ENCODE measurements at regions not wholly inside any gene's neighbourhood (a gene's known extent, or its start where the extent isn't known, plus 50 kb on each side); places are given as distances from the start of the nearest gene placed in this dataset.

DNA sequence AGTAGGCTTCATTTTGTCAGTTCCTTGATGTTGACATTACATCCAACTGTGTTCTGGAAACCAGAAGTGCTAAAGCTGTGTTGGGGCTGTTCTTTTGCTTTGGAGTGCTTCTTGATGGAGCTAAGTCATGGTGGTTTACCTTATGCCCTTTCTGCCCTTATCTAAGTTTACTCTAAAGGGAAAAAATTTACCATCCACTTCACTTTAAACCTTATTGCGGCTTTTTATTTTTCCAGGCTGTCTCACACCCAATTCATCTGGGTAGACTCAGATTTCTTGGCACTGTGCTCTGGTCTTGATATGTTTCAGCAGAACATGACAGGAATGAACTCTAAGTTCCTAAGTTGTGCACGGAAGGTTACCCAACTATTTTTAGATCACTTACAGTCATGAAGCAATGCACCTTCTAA is 104.7 kb upstream of the TTC29 start:
- no peak overlapping the region for H3K4me3 ChIP-seq
- H4K20me1 ChIP-seq = no peaks in the 10 kb centered on the region
- H3K4me2 ChIP-seq = no peak overlapping the region
- no peaks in the 10 kb centered on the region for H3K4me1 ChIP-seq
- no peaks in the 10 kb centered on the region for H3K27me3 ChIP-seq
- H3K36me3 ChIP-seq = no peaks in the 10 kb centered on the region
- no peaks in the 10 kb centered on the region for H3K9me3 ChIP-seq
- no peak for TF ChIP-seq Cebpa-rat (IDR thresholded peaks at IDR 0.05)
- no peak overlapping the region for H3K9ac ChIP-seq
- no peak overlapping the region for H3K27ac ChIP-seq

DNA sequence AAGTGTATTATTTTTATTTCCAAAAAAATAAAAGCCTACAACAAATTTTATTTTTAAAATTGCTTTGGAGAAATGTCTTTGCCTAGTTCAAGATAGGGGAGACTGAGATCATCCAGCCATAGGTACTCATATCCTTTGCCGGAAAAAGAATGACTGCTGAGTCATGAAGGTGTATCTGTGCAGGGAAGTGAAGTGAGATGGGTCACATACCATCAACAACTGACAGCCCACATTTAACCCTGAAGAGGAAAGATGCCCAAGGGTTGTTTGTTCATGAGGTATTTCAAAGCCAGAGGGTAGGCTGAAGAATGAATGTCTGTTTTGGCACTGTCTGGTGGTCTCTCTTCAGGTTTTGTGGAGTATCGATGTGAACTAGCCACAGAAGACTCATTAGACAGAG is 106.7 kb upstream of the TTC29 start:
- Histone ChIP-seq H3K27ac (no peak overlapping the region), H3K4me1 (no peaks in the 10 kb centered on the region), H3K4me3 (no peak overlapping the region), H3K4me2 (no peak overlapping the region), H4K20me1 (no peaks in the 10 kb centered on the region), H3K9ac (no peak overlapping the region), H3K36me3 (no peaks in the 10 kb centered on the region), H3K27me3 (no peaks in the 10 kb centered on the region), H3K9me3 (no peaks in the 10 kb centered on the region)
- TF ChIP-seq Cebpa-rat (IDR thresholded peaks at IDR 0.05) = no peak

DNA sequence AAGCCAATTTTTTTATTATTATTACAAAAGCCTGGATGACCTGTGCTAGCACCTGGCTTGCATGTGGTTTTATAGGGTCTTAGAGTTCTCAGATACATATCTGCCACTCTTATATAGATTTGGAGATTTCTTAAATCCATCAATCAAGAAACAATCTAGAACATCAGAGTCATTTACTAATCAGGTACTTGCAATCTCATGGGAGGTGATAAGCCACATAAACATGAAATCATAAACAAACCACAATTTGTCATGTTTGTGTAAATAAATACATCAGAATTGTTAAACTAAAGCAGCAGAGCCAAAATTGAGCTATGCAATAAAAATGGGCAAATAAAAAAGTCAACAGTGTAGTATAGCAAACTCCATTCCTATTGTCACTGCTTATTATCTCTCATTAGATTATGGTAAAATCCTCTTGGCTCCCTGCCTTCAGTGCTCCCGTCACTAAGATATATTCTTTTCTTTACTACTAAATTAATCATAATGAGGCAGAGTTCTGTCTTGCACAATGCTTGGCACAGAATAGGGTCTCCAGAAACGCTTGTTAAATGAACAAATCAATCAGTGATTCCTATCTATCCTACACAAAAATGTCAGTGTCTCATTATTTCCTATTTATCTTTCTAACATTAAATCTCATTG is 108.7 kb upstream of the TTC29 start:
- H3K36me3 ChIP-seq = no peaks in the 10 kb centered on the region
- no peaks in the 10 kb centered on the region for H3K9me3 ChIP-seq
- H3K27me3 ChIP-seq = no peaks in the 10 kb centered on the region
- no peak overlapping the region for H3K4me3 ChIP-seq
- H3K9ac ChIP-seq = no peak overlapping the region
- no peak overlapping the region for H3K4me2 ChIP-seq
- no peak overlapping the region for H3K27ac ChIP-seq
- TF ChIP-seq Cebpa-rat (IDR thresholded peaks at IDR 0.05) = no peak
- no peaks in the 10 kb centered on the region for H4K20me1 ChIP-seq
- no peaks in the 10 kb centered on the region for H3K4me1 ChIP-seq

DNA sequence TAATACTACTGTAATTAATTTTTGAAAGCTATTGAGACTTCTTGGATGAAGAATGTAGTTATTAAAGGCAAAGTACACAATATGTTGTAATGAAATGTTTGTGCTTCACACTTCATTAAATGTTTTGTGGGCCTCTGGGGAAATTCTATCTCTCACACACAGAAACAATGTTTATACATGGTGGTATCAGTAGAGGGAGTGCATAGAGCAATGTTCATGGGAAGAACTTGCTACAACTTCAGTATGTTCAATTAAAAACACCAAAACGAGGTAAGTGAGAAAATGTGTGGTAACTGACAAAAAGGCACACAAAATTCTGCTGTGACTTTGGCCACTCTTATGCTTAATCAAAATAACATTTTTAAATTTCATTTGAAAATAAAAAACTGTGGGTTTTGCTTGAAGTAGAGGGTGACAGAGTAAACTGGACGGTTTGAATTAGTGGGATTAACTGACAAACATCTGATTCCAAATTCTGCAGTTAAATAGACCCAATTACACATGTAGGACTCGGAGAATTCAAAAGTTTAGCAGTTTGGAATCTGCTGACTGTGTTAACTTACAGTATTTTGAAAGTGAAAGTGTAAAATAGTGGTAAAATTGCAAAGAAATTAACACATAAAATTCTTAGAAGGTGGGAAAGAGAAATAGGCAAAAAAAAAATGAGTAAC is 111.4 kb upstream of the TTC29 start:
- Histone ChIP-seq H3K4me1 (no peaks in the 10 kb centered on the region), H3K36me3 (no peaks in the 10 kb centered on the region), H3K27ac (0 out of 2 replicates have a peak overlapping the region, but pooled peaks have one; percentile 54), H3K9ac (no peak overlapping the region), H3K27me3 (no peaks in the 10 kb centered on the region), H4K20me1 (no peaks in the 10 kb centered on the region), H3K4me2 (peak overlapping the region; percentile 61), H3K4me3 (peak overlapping the region; percentile 17), H3K9me3 (no peaks in the 10 kb centered on the region)
- TF ChIP-seq Cebpa-rat (IDR thresholded peaks at IDR 0.05) = no peak

DNA sequence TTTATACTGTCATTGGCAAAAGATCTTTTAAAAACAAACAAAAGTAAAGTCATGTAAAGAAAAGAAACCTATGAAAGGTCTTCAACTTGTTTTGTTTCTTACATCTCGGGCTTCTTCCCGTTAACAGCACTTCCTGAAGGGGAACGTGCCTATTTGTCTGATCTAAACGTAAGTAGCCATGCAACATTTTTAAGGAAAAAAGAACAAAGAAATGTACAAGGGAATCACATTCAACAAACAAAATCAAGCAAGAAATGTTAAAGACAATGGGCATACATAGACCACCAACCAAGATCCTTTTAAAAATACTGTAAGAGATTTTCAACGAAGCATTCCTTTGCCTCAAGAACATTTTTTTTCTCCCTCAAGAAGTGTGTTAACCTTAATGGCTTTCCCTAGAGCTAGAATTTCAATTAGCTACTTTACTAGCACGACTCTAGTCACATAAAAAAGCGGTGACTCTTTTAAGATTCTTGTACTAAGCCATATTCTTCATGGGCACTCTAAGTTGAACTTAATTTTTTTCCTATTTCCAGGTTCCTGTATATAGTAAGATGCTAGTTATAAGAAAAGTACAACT is 112.0 kb upstream of the TTC29 start:
- no peak for TF ChIP-seq Cebpa-rat (IDR thresholded peaks at IDR 0.05)
- Histone ChIP-seq H3K36me3 (no peaks in the 10 kb centered on the region), H3K27ac (0 out of 2 replicates have a peak overlapping the region, but pooled peaks have one; percentile 54), H4K20me1 (no peaks in the 10 kb centered on the region), H3K4me3 (peak overlapping the region; percentile 17), H3K4me1 (no peaks in the 10 kb centered on the region), H3K9me3 (no peaks in the 10 kb centered on the region), H3K27me3 (no peaks in the 10 kb centered on the region), H3K9ac (no peak overlapping the region), H3K4me2 (peak overlapping the region; percentile 61)

DNA sequence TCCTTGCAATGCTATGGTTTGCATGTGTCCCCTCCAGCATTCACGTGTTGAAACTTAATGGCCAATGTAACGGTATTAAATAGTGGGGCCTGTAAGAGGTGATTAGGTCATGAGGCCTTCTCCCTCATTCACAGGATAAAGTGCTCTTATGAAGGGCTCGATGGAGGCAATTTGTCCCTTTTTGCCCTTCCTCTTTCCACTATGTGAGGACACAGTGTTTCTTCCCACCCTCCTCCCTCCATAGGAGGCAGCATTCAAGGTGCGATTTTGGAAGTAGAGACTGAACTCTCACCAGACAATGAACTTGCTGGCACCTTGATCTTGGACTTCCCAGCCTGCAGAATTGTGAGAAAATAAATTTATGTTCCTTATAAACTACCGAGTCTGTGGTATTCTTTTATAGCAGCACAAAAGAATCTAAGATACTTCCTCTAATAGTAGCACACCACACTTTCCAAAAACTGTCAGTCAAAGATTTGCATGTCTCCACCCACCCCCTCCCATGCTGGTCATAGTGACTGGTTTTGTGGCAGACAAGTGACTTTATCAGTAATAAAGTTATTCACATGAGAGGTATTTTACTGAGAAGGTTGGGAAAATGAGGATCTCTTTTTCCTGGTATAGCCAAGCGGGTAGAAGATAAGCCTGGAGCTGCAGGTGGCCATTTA is 113.5 kb upstream of the TTC29 start:
- H3K27ac ChIP-seq = no peak overlapping the region

DNA sequence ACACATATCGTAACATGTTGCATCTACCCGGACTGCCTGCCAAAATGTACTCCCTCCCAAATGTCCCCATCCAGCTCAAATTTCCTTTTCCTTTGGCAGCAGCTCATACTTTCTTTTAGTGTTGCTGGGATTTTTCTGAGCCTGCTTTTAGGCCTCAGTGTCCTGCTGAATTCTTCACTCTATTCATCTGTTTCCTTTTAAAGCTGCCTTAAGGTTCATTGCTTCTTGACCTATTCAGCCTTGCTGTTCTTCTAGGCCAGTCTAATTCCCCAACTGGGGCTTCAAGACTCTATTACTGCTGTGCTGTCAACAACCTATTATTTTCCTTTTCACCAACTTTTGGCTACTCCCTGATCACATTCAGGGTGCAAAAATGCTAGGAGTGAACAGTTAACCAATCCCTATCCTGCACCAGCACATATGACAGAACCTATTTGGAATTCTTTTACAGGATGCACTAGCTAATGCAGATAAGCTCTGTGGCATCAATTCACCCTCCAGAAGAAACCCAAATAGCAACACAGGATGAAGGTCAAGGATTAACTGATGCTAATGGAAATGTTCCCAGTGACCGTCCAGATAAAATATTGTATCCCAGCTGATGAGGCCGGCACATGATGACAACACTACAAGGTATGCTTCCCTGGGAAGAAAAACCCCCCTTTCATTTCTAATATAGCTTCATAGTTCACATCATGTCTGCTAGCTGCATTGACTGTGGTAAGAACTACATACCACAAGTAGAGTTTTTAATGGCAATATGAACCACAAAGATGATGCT is 114.7 kb upstream of the TTC29 start:
- Histone ChIP-seq H3K9ac (no peak overlapping the region), H3K4me1 (no peaks in the 10 kb centered on the region), H3K36me3 (no peaks in the 10 kb centered on the region), H3K27ac (no peak overlapping the region), H3K27me3 (no peaks in the 10 kb centered on the region), H3K4me3 (no peak overlapping the region), H3K9me3 (no peaks in the 10 kb centered on the region), H3K4me2 (no peak overlapping the region), H4K20me1 (no peaks in the 10 kb centered on the region)
- no peak for TF ChIP-seq Cebpa-rat (IDR thresholded peaks at IDR 0.05)

More for the DNA sequence above, 113.5 kb upstream of the TTC29 start:
- Histone ChIP-seq H3K9ac (no peak overlapping the region), H3K9me3 (no peaks in the 10 kb centered on the region), H3K4me1 (no peaks in the 10 kb centered on the region), H3K27me3 (no peaks in the 10 kb centered on the region), H3K36me3 (no peaks in the 10 kb centered on the region), H3K4me2 (no peak overlapping the region), H3K4me3 (no peak overlapping the region), H4K20me1 (no peaks in the 10 kb centered on the region)
- TF ChIP-seq Cebpa-rat (IDR thresholded peaks at IDR 0.05) = no peak

DNA sequence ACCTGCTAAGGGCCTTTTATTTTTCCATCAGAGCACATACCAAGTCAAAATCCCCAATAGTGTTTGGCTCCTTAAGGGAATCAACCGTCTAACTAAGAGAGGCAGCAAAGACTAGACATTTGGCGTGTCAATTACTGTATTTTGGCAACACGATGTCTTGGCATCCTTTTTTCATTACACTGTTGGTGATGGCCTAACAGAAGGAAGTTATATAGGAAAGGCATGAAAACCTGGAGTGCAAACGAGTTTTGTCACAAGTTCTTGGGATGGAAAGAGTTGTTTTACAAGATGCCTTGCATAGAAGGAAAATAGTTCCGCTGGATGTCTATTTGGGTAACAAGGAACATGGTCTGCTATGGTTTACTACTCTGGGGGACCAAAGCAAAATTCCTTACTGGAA is 119.2 kb upstream of the TTC29 start:
- Histone ChIP-seq H4K20me1 (no peaks in the 10 kb centered on the region), H3K4me1 (no peaks in the 10 kb centered on the region), H3K4me3 (no peak overlapping the region), H3K9me3 (no peaks in the 10 kb centered on the region), H3K36me3 (no peaks in the 10 kb centered on the region), H3K27me3 (no peaks in the 10 kb centered on the region), H3K9ac (no peak overlapping the region), H3K27ac (no peak overlapping the region), H3K4me2 (no peak overlapping the region)
- no peak for TF ChIP-seq Cebpa-rat (IDR thresholded peaks at IDR 0.05)

DNA sequence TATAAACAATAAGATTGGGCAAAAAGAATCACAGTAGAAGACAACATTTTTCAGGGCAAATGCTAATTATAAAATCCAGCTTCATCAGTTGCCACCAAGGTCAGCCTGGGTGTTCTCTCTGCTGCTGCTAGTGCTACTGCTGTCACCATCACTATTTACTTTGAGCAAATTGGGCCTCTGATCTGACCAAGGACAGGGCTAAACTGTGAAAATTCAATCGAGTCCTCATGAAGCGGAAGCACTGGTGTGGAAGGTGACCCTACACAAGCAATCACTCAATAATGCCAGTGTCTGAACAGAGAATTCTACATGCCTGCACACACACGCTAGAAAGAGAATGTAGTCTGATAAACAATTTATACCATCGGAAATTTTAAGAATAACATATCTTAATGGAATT is 122.9 kb upstream of the TTC29 start:
- Histone ChIP-seq H3K27ac (no peak overlapping the region), H3K4me3 (no peak overlapping the region), H3K9me3 (peaks cover 14% of the 10 kb centered on the region), H3K4me1 (no peaks in the 10 kb centered on the region), H3K27me3 (no peaks in the 10 kb centered on the region), H3K4me2 (no peak overlapping the region), H4K20me1 (no peaks in the 10 kb centered on the region), H3K9ac (no peak overlapping the region), H3K36me3 (no peaks in the 10 kb centered on the region)
- no peak for TF ChIP-seq Cebpa-rat (IDR thresholded peaks at IDR 0.05)
